Astrocyte (in vitro differentiated cells and primary cell): ENCODE measurements at regions not wholly inside any gene's neighbourhood (a gene's known extent, or its start where the extent isn't known, plus 50 kb on each side); places are given as distances from the start of the nearest gene placed in this dataset.

Experiments used
- EZH2 ChIP-seq: IDR thresholded peaks from 2 replicates; pipeline ENCODE4 v1.6.1; 2012; ENCODE audit warnings: mild to moderate bottlenecking, low read length, inconsistent platforms; ENCODE audit not compliant: insufficient read depth
- TF ChIP-seq, protein P1 (sequence below): IDR thresholded peaks from 2 replicates; pipeline ENCODE4 v1.5.1; 2011; ENCODE audit warnings: low read depth, mild to moderate bottlenecking, inconsistent platforms, low read length, moderate library complexity; ENCODE audit not compliant: insufficient read depth

DNA sequence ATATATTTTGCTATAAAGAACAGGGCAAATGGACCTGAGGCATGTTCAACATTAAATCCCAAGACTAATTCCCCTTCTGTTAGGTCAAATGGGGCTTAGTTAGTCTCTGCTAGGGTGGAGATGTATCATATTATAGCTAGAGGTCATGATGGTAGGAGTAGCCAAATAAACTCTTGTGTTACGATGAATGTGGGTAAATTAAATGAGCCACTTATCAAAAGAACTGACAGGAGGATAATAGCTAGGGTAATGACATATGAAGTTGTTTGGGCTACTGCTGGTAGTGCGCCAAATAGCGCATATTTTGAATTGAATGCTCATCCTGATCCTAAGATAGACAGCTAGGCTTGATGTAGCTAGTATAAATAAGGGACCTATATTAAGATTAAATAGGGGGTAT is 445.0 kb downstream of the GXYLT1 start:
- TF ChIP-seq, protein P1, sequence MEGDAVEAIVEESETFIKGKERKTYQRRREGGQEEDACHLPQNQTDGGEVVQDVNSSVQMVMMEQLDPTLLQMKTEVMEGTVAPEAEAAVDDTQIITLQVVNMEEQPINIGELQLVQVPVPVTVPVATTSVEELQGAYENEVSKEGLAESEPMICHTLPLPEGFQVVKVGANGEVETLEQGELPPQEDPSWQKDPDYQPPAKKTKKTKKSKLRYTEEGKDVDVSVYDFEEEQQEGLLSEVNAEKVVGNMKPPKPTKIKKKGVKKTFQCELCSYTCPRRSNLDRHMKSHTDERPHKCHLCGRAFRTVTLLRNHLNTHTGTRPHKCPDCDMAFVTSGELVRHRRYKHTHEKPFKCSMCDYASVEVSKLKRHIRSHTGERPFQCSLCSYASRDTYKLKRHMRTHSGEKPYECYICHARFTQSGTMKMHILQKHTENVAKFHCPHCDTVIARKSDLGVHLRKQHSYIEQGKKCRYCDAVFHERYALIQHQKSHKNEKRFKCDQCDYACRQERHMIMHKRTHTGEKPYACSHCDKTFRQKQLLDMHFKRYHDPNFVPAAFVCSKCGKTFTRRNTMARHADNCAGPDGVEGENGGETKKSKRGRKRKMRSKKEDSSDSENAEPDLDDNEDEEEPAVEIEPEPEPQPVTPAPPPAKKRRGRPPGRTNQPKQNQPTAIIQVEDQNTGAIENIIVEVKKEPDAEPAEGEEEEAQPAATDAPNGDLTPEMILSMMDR: no peak
- TF ChIP-seq EZH2: no peak
